Natural killer cell (primary cell): ENCODE measurements at regions not wholly inside any gene's neighbourhood (a gene's known extent, or its start where the extent isn't known, plus 50 kb on each side); places are given as distances from the start of the nearest gene placed in this dataset.
"Not testable (repeated sequence)": the region's sequence is repeated elsewhere in the genome, so short reads cannot be mapped to it uniquely, and the experiment has no call there.

Experiments used
- ATAC-seq, 3 donors: fragments of 150-1000 bp in 2 of 3; fragments of 200-7000 bp in 1 of 3; cut with Tn5 transposase; 1 replicate in 1 of 3; 2 replicates in 2 of 3; pipeline ENCODE4 v1.10.0; 2021; ENCODE audit warnings: mild to moderate bottlenecking in 2 of 3, moderate library complexity in 2 of 3
- DNase-seq, 2 donors: peaks; one replicate each; pipeline versions ENCODE4 v3.0.0 to v3.0.0-alpha.2; 2013 to 2021; ENCODE audit warnings: mixed read lengths in 1 of 2
- H3K27ac ChIP-seq: one replicate; pipeline ENCODE4 v1.5.1; 2013; ENCODE audit warnings: mild to moderate bottlenecking, low read length
- H3K27me3 ChIP-seq: one replicate; pipeline ENCODE4 v1.6.1; 2013; ENCODE audit warnings: low read length; ENCODE audit not compliant: control insufficient read depth, insufficient read depth
- H3K36me3 ChIP-seq: one replicate; pipeline ENCODE4 v1.6.1; 2013; ENCODE audit warnings: low read length; ENCODE audit not compliant: control insufficient read depth, insufficient read depth
- H3K4me1 ChIP-seq: one replicate; pipeline ENCODE4 v1.6.1; 2013; ENCODE audit warnings: low read length; ENCODE audit not compliant: control insufficient read depth, insufficient read depth
- H3K4me3 ChIP-seq: one replicate; pipeline ENCODE4 v1.5.1; 2013; ENCODE audit warnings: low read length
- H3K9me3 ChIP-seq: one replicate; pipeline ENCODE4 v1.6.1; 2013; ENCODE audit warnings: low read length; ENCODE audit not compliant: control insufficient read depth, insufficient read depth
- H3K27ac Mint-ChIP-seq, 2 donors: one replicate each; pipeline ENCODE4 v1.8.0; 2022; ENCODE audit warnings: mild to moderate bottlenecking in 2 of 2, mixed read lengths in 2 of 2, moderate library complexity in 1 of 2
- H3K27me3 Mint-ChIP-seq, 2 donors: one replicate each; pipeline ENCODE4 v1.8.0; 2022; ENCODE audit warnings: low read depth in 2 of 2, mixed read lengths in 2 of 2
- H3K36me3 Mint-ChIP-seq: one replicate; pipeline ENCODE4 v1.8.0; 2022; ENCODE audit warnings: mixed read lengths
- H3K4me1 Mint-ChIP-seq, 2 donors: one replicate each; pipeline ENCODE4 v1.8.0; 2022; ENCODE audit warnings: mixed read lengths in 2 of 2
- H3K4me3 Mint-ChIP-seq: one replicate; pipeline ENCODE4 v1.8.0; 2022; ENCODE audit warnings: mild to moderate bottlenecking, moderate library complexity, mixed read lengths
- H3K9me3 Mint-ChIP-seq, 2 donors: one replicate each; pipeline ENCODE4 v1.8.0; 2022; ENCODE audit warnings: mixed read lengths in 2 of 2
- CTCF ChIP-seq: fragments of 200-600 bp; IDR thresholded peaks from one replicate; pipeline ENCODE4 v1.8.0; 2022; ENCODE audit warnings: antibody characterized with exemption
- WGBS: methylation state at CpG from one replicate; pipeline ENCODE4 v1.1.7; 2013; ENCODE audit warnings: missing lambda C conversion rate; ENCODE audit not compliant: insufficient coverage; 5-methylcytosine and 5-hydroxymethylcytosine counted together
- intact Hi-C: fragments of 100-400 bp; cut with micrococcal nuclease; formaldehyde crosslinking; loops from one replicate; pipeline ENCODE4 v1.14.2; 2022

DNA sequence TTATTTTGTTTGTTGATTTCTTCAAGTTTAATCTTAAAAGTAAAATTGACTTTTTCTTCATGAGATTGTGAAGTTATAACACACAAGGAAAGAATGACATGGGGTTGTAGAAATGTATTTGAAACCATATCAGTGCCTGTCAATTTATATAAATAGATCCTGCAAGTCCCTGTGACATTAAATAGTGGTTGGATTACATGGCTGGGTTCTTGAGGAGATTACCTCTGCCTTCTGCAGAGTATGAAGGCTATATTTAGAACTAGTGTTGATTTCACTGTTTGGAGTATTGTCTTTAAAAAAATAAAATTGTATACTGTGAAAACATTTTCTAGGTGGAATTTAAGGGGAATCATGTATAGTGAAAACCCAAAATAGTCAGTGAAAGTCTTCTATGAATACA is 385.8 kb upstream of the SMIM30 start:
- Histone ChIP-seq H3K9me3 (no peaks in the 10 kb centered on the region), H3K36me3 (no peaks in the 10 kb centered on the region), H3K27ac (no peak overlapping the region), H3K4me3 (no peak overlapping the region), H3K27me3 (no peaks in the 10 kb centered on the region), H3K4me1 (no peaks in the 10 kb centered on the region)
- no peak overlapping the region for H3K27ac Mint-ChIP-seq
- peaks cover 15 to 21% of the 10 kb centered on the region in 2 donors for H3K9me3 Mint-ChIP-seq
- no peak for ATAC-seq
- no peaks in the 10 kb centered on the region for H3K27me3 Mint-ChIP-seq
- H3K4me3 Mint-ChIP-seq = no peak overlapping the region
- H3K4me1 Mint-ChIP-seq = no peaks in the 10 kb centered on the region
- H3K36me3 Mint-ChIP-seq = peaks cover 7% of the 10 kb centered on the region
- no peak for DNase-seq
- intact Hi-C loops = no loop called here
- TF ChIP-seq CTCF = no peak

DNA sequence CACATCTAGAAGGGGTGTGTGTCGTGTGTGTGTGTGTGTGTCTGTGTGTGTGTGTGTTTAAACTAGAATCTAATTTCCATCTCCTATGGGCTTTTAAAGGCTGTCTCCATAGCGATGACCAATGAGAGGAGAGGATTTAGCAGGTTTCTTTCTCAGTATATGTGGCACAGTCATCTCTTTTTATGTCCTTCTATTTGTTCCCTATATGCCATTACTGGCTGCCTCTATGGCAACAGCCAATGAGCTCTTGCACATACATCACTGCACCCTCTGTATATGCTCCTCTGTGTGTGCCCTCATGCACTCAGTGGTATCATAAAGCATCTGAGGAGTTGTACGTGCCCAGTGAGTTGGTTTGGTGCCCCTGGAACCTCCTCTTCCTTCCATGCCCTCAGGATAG is 378.2 kb upstream of the SMIM30 start:
- not testable (repeated sequence) for ATAC-seq, H3K27me3 Mint-ChIP-seq

GRCh38 chr7:113494797-113495566 is 376.6 kb upstream of the SMIM30 start:
- H3K27ac ChIP-seq, H3K27me3 ChIP-seq, H3K36me3 Mint-ChIP-seq, H3K9me3 Mint-ChIP-seq, H3K27me3 Mint-ChIP-seq, H3K9me3 ChIP-seq, H3K4me3 Mint-ChIP-seq, H3K36me3 ChIP-seq, H3K4me1 Mint-ChIP-seq, intact Hi-C loops, H3K27ac Mint-ChIP-seq, DNase-seq, ATAC-seq, H3K4me3 ChIP-seq, H3K4me1 ChIP-seq: not testable (repeated sequence)
- no CpG with 5 or more reads among the region's 8 CpGs for WGBS

More for the DNA sequence above, 378.2 kb upstream of the SMIM30 start:
- H3K9me3 ChIP-seq, H3K27me3 ChIP-seq, H3K4me1 ChIP-seq, H3K27ac ChIP-seq, H3K4me3 ChIP-seq, H3K4me1 Mint-ChIP-seq, H3K27ac Mint-ChIP-seq, DNase-seq, H3K36me3 ChIP-seq, intact Hi-C loops, H3K36me3 Mint-ChIP-seq, H3K9me3 Mint-ChIP-seq, H3K4me3 Mint-ChIP-seq: not testable (repeated sequence)
- 80% methylated on average over 1 of the region's 3 CpGs for WGBS

GRCh38 chr7:113491305-113491704 is 373.0 kb upstream of the SMIM30 start:
- Histone ChIP-seq H3K27me3 (no peaks in the 10 kb centered on the region), H3K36me3 (no peaks in the 10 kb centered on the region), H3K9me3 (no peaks in the 10 kb centered on the region), H3K27ac (no peak overlapping the region), H3K4me1 (no peaks in the 10 kb centered on the region), H3K4me3 (no peak overlapping the region)
- Mint-ChIP-seq H3K27me3 (no peaks in the 10 kb centered on the region), H3K9me3 (peaks cover 2 to 4% of the 10 kb centered on the region in 2 donors), H3K4me3 (no peak overlapping the region), H3K27ac (no peak overlapping the region), H3K4me1 (no peaks in the 10 kb centered on the region), H3K36me3 (peaks cover under 1% of the 10 kb centered on the region)
- TF ChIP-seq CTCF = no peak
- no peak for ATAC-seq
- intact Hi-C loops = no loop called here
- WGBS = no CpG with 5 or more reads among the region's 2 CpGs
- DNase-seq = no peak
